RWPE1 (cell line): ENCODE measurements at regions not wholly inside any gene's neighbourhood (a gene's known extent, or its start where the extent isn't known, plus 50 kb on each side); places are given as distances from the start of the nearest gene placed in this dataset.

Experiments used
- CTCF ChIA-PET: fragments of 350-600 bp; sonication (Branson Sonifier 250); formaldehyde crosslinking; extraction: SDS; loops from one replicate; lab custom pipeline; 2021; lab: Yijun Ruan, JAX
- POLR2A ChIA-PET: fragments of 400-600 bp; formaldehyde crosslinking; extraction: SDS; loops from one replicate; lab custom pipeline; 2020; ENCODE audit warnings: antibody characterized with exemption; ENCODE audit not compliant: low non-redundant PET; lab: Yijun Ruan, JAX
- DNase-seq: peaks from one replicate; pipeline ENCODE4 v3.0.0; 2012; ENCODE audit warnings: low spot score
- H3K27ac ChIP-seq: fragments of 450-650 bp; 2 replicates; pipeline ENCODE4 v1.5.1; 2017
- CTCF ChIP-seq: fragments of 450-650 bp; conservative IDR thresholded peaks from 2 replicates; pipeline ENCODE4 v1.5.1; 2017; ENCODE audit warnings: low read depth, mild to moderate bottlenecking

- DNase-seq: no peak
- POLR2A ChIA-PET: no interaction called here
- CTCF ChIA-PET: interaction anchor here (0.5 to 0.7 kb wide), 3 partner anchors 9 to 518 kb away, joined by 3 to 4 read pairs (median 3); no protein-coding TSS in a partner anchor
- H3K27ac ChIP-seq: no peak overlapping the region
- no peak for TF ChIP-seq CTCF
These were observed 332.1 kb downstream of the CTTN start for GRCh38 chr11:70730411-70730810.

- ChIA-PET CTCF (interaction anchor here (0.8 kb wide), 1 partner anchor 680 kb away, joined by 3 read pairs; no protein-coding TSS in a partner anchor), POLR2A (no interaction called here)
- TF ChIP-seq CTCF: no peak
- no peak overlapping the region for H3K27ac ChIP-seq
- DNase-seq: no peak
These were observed 333.1 kb downstream of the CTTN start for GRCh38 chr11:70731271-70732022.

DNA sequence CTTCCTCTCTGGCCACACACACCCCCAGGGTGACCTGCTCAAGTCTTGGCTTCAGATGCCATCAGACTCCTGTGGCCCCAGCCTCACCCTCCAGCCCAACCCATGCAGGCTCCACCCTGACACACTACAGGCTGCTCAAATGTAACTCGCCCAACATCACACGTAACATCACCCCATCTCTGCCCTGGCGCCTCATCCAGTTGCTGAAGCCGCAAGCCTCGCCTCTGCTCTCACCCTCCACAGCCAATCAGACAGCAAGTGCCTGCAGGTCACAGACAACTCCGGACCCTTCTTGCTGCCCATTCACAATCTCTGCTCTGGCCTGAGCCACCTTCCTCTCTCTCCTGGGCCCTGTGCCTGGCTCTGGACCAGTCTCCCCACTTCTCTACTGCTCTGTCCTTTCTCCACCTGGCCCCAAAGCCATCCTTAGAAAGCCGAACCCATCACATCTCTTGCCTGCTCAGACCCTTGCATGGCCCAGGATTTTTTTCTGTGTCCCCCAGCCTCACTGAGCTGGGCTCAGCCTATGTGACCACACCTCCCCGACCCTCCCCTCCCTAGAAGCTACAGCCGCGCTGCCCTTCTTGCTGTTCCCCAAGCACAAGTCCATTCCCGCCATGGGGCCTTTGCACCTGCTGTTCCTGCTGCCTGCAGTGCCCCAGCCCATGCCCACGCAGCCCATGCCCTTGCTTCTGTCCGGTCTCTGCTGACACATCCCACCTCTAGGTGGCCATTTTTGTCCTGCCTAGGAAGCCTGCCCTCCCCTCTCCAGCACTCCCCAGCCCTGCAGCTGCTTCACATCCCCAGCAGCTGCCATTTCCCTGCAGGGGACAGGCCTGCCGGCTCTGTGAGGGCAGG lies 333.9 kb downstream of the CTTN start:
- TF ChIP-seq CTCF: no peak
- ChIA-PET CTCF (interaction anchor here (0.8 kb wide), 1 partner anchor 679 kb away, joined by 3 read pairs; no protein-coding TSS in a partner anchor), POLR2A (no interaction called here)
- H3K27ac ChIP-seq: no peak overlapping the region
- no peak for DNase-seq

GRCh38 chr11:70732881-70733196 lies 334.5 kb downstream of the CTTN start:
- TF ChIP-seq CTCF: no peak
- ChIA-PET POLR2A (no interaction called here), CTCF (interaction anchor here (1.0 kb wide), 1 partner anchor 19 kb away, joined by 3 read pairs; no protein-coding TSS in a partner anchor)
- no peak overlapping the region for H3K27ac ChIP-seq
- no peak for DNase-seq

DNA sequence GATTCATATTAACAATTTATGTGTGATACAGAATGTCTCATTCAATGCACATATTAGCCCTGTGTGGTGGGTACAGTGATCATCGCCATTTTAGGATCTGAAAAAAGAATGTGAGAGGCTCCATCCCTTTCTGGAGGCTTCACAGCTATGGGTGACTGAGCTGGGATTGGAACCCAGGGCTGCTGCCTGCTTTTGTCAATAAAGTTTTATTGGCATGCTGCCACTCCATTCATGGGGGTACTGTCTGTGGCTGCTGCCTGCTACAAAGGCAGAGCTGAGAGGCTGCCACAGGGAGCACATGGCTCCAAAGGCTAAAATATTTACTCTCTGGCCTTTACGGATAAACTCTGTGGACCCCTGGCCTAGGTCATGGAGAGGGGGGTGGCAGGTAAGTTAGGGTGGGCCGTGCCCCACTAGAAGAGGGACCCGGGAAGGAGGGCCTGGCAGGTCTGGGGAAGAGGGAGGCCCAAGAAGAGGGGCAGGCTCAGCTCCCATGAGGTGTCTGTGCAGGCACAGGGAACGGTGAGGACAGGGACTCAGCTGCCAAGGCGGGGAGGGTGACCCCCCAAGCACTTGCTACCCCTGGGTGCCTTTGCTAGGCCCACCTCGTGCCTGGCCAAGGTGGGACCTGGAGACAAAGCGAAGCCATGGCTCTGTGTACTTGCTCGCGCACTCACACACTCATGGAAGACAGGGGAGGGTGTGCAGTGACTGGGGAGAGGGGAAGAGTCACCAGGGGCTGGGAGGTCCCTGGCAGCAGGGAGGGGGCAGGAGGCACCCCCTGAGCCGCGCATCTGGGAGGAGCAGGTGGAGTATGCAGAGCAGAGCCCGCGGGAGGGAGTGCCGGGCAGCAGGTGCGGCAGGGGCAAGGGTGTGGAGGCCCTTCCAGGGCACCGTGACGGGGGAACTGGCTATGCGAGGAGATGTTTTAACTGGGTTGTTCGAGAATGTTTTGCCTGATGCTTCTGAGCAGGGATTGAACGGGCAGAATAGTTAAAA lies 335.3 kb downstream of the CTTN start:
- CTCF ChIA-PET: interaction anchor here (1.0 kb wide), 1 partner anchor 20 kb away, joined by 3 read pairs; no protein-coding TSS in a partner anchor
- POLR2A ChIA-PET: no interaction called here
- no peak overlapping the region for H3K27ac ChIP-seq

More for the DNA sequence above, 335.3 kb downstream of the CTTN start:
- TF ChIP-seq CTCF: no peak
- no peak for DNase-seq
